ENCODE measurements at regions not wholly inside any gene's neighbourhood (a gene's known extent, or its start where the extent isn't known, plus 50 kb on each side); places are given as distances from the start of the nearest gene placed in this dataset.

DNA sequence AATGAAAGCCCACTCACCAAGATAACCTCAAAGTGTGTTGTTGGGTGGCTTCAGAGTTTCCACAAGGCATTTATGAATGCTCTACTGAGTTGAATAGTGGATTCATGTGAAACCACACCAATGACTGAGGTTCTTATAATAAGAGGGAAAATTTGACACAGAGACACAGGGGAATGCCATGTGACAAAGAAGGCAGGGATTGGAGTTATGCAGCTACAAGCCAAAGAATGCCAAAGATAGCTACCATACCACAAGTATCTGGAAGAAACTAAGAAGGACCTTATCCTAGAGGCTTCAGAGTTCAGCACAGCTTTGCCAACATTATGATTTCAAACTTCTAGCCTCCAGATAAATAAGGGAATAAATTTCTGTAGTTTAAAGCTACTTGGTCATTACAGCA, 68.0 kb upstream of the PCDH15 start:
- Histone ChIP-seq H3K79me1 (ENCODE audit: low read depth, low read length) (no peaks in the 10 kb centered on the region), H4K8ac (ENCODE audit: extremely low read depth, insufficient read depth, low read length) (no peak overlapping the region), H3K4ac (replicated peaks; ENCODE audit: insufficient read length, low read depth, low read length) (no peak overlapping the region), H3K4me3 (ENCODE audit: extremely low read depth in 1 of 4, insufficient read depth in 2 of 4, low read depth in 3 of 4, low read length in 4 of 4) (no peak overlapping the region), H3K23me2 (ENCODE audit: low read depth, low read length) (no peaks in the 10 kb centered on the region), H4K5ac (ENCODE audit: insufficient read length, low read depth, low read length) (no peak overlapping the region), H2AFZ (ENCODE audit: low read length) (no peak overlapping the region), H3K18ac (ENCODE audit: extremely low read depth, low read length) (no peak overlapping the region), H3K79me2 (ENCODE audit: control insufficient read depth in 1 of 2, insufficient read depth in 2 of 2, low read length in 2 of 2) (no peaks in the 10 kb centered on the region), H4K20me1 (replicated peaks in 1 of 2; ENCODE audit: control insufficient read depth in 1 of 2, insufficient read depth in 2 of 2, low read length in 2 of 2) (no peaks in the 10 kb centered on the region), H2BK20ac (ENCODE audit: low read length) (no peak overlapping the region), H3K56ac (replicated peaks; ENCODE audit: insufficient read length, low read depth, low read length) (no peak overlapping the region), H3K9ac (replicated peaks in 1 of 4; ENCODE audit: extremely low read depth in 1 of 4, low read depth in 3 of 4, low read length in 3 of 4) (no peak overlapping the region), H2BK5ac (ENCODE audit: low read depth, low read length) (no peak overlapping the region), H4K91ac (replicated peaks; ENCODE audit: insufficient read length, low read length) (no peak overlapping the region), H3K27me3 (replicated peaks in 1 of 4; ENCODE audit: control insufficient read depth in 3 of 4, extremely low read depth in 1 of 4, insufficient read depth in 3 of 4, low read length in 3 of 4) (peaks cover 0 to 1% (median 0%) of the 10 kb centered on the region in 4 experiments; a peak in 1 of 7 replicates), H3K23ac (ENCODE audit: insufficient read length) (no peak overlapping the region), H3K27ac (ENCODE audit: low read depth, low read length) (no peak overlapping the region), H3K36me3 (ENCODE audit: control insufficient read depth in 2 of 4, insufficient read depth in 4 of 4, low read length in 3 of 4) (no peaks in the 10 kb centered on the region), H3K4me1 (replicated peaks in 1 of 4; ENCODE audit: control insufficient read depth in 3 of 4, insufficient read depth in 4 of 4, low read length in 3 of 4) (no peaks in the 10 kb centered on the region), H3K4me2 (ENCODE audit: insufficient read depth in 1 of 2, low read depth in 2 of 2, low read length in 2 of 2) (no peak overlapping the region), H2AK5ac (ENCODE audit: low read depth, low read length) (no peak overlapping the region), H2BK120ac (replicated peaks; ENCODE audit: low read depth, low read length) (no peak overlapping the region), H3K14ac (ENCODE audit: insufficient read length) (no peak overlapping the region), H2BK15ac (ENCODE audit: low read length) (no peak overlapping the region), H2BK12ac (ENCODE audit: low read depth, low read length) (no peak overlapping the region), H3K9me3 (ENCODE audit: insufficient read depth in 2 of 2, low read depth in 1 of 2, low read length in 1 of 2) (no peaks in the 10 kb centered on the region)
- DNase-seq (ENCODE audit: low read depth in 1 of 2, low spot score in 2 of 2) (no peak), FAIRE-seq (no peak)
- ChIA-PET POLR2A (ENCODE audit: partially characterized antibody) (no interaction called here), CTCF (ENCODE audit: partially characterized antibody) (interaction anchor here (0.6 kb wide), 1 partner anchor 565 kb away, joined by 3 read pairs; no protein-coding TSS in a partner anchor)
- TF ChIP-seq POU5F1 (IDR thresholded peaks at IDR 0.05; ENCODE audit: low read depth, low read length) (no peak), SP1 (IDR thresholded peaks at IDR 0.05; ENCODE audit: low read depth, low read length) (no peak), EP300 (IDR thresholded peaks at IDR 0.05; ENCODE audit: borderline replicate concordance in 1 of 2, low read depth in 2 of 2, low read length in 2 of 2) (no peak), BACH1 (IDR thresholded peaks at IDR 0.05; ENCODE audit: low read length) (no peak), YY1 (IDR thresholded peaks at IDR 0.05; ENCODE audit: low read depth, low read length) (no peak), POLR2AphosphoS5 (IDR thresholded peaks at IDR 0.05; ENCODE audit: low read depth, low read length) (no peak), TAF7 (optimal IDR thresholded peaks at IDR 0.05; ENCODE audit: borderline replicate concordance, low read depth, low read length) (no peak), JUND (IDR thresholded peaks at IDR 0.05; ENCODE audit: low read length) (no peak), EZH2 (IDR thresholded peaks at IDR 0.05; ENCODE audit: low read depth, low read length, severe bottlenecking) (no peak)

Measured in H1 (cell line).